ENCODE measurements at regions not wholly inside any gene's neighbourhood (a gene's known extent, or its start where the extent isn't known, plus 50 kb on each side); places are given as distances from the start of the nearest gene placed in this dataset.

GRCh38 chr12:5262885-5263284 is 169.0 kb upstream of the NTF3 start:
- no peak overlapping the region for H3K4me3 ChIP-seq
- no peaks in the 10 kb centered on the region for H3K36me3 ChIP-seq
- H3K27ac ChIP-seq: no peak overlapping the region
- TF ChIP-seq CTCF (IDR thresholded peaks at IDR 0.05): no peak
- no peaks in the 10 kb centered on the region for H3K4me1 ChIP-seq
- DNase-seq (ENCODE audit: low spot score in 2 of 2): no peak
- H3K9me3 ChIP-seq: no peaks in the 10 kb centered on the region
- no peaks in the 10 kb centered on the region for H3K27me3 ChIP-seq
- intact Hi-C loops (cut with DNase I): no loop called here

DNA sequence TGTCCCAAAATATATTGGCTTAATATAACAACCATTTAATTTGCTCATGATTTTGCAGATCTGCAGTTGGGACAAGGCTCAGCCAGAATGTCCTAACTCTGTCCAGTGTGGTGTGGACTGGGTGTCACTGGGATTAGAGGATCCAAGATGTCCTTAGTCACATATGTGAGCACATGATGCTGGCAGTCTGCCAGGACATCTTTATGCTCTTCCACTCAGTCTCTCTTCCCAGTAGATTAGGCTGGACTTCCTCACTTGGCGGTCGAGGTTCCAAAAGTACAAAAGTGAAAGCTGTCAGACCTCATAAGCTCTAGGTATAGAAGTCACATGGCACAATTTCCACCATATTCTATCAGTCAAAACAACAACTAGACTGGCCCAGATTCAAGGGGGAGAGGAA is 167.9 kb upstream of the NTF3 start:
- no peak for TF ChIP-seq CTCF (IDR thresholded peaks at IDR 0.05)
- no peaks in the 10 kb centered on the region for H3K27me3 ChIP-seq
- H3K27ac ChIP-seq: no peak overlapping the region
- no peak for DNase-seq (ENCODE audit: low spot score in 2 of 2)
- intact Hi-C loops (cut with DNase I): no loop called here
- no peaks in the 10 kb centered on the region for H3K4me1 ChIP-seq
- no peak overlapping the region for H3K4me3 ChIP-seq
- H3K36me3 ChIP-seq: no peaks in the 10 kb centered on the region
- no peaks in the 10 kb centered on the region for H3K9me3 ChIP-seq

DNA sequence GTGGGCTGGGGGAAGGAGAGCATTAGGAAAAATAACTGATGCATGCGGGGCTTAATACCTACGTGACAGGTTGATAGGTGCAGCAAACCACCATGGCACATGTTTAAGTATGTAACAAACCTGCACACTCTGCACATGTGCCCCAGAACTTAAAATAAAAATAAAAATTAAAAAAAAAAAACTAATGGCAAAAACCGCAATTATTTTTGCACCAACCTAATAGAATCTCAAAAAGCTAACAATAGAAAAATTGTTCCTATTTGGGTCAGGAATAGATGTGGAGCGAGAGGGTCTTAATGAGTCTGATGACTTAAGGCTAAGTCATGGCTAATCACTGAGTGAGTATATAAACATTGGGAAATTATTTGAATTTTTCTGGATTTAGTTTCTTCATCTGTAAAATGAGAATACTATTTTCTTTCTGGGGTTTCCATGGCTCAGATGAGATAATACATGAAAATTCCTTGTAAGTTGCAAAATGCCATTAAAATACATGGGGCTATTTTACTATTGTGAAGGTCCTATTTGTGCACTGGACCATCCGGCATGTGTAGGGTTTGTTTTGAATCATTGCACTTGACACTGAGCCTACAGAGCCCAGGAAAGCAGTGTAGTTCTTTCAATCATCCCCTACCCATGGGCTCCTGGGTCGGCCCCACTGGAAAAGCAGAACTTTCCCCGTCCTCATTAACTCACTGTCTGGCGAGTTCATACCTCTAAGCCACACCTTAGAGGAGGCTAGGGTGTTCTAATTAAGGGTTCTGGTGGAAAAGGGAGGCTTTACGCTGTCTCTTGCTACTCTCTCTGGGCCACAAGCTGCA is 164.1 kb upstream of the NTF3 start:
- no peak for DNase-seq (ENCODE audit: low spot score in 2 of 2)
- H3K36me3 ChIP-seq: no peaks in the 10 kb centered on the region
- intact Hi-C loops (cut with DNase I): no loop called here
- H3K27ac ChIP-seq: no peak overlapping the region
- no peak for TF ChIP-seq CTCF (IDR thresholded peaks at IDR 0.05)
- H3K4me3 ChIP-seq: no peak overlapping the region
- no peaks in the 10 kb centered on the region for H3K27me3 ChIP-seq
- H3K9me3 ChIP-seq: no peaks in the 10 kb centered on the region
- no peaks in the 10 kb centered on the region for H3K4me1 ChIP-seq

DNA sequence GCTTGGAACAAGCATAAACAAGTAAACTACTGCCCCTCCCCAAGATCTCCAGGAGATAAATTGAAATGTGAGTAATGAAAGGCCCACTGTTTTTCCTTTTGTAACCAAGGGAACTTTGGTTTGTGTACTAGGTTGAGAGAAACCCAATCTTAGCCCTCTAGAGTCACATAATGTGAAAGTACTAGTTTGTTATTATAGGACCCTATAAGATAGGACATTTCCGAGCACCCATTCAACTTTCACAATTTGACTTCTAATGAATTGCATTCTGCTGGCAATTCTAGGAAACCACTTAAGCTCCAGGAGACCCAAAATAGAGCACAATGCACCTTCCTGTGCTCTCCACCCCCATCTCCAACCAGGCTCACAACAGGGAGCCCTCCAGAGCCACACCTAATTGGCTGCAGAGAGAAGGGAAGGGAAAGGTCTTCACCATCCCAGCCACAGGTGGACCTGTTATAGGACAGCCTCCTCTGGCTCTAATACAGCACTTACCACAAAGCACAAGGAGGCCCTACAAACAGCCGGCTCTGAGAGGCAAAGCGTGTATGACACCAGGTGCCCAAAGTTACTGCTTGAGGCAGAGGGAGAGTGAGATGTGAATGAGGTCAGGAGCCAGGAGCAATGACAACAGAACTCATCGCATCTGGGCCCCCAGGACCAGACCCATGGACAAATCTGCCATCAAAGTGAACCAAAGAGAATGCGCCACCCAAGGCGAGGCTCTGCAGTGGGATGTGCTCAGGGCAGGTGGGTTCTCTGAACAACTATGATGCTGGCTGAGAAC is 163.3 kb upstream of the NTF3 start:
- Histone ChIP-seq H3K9me3 (no peaks in the 10 kb centered on the region), H3K4me1 (no peaks in the 10 kb centered on the region), H3K4me3 (no peak overlapping the region), H3K27me3 (no peaks in the 10 kb centered on the region), H3K27ac (no peak overlapping the region), H3K36me3 (no peaks in the 10 kb centered on the region)
- no peak for TF ChIP-seq CTCF (IDR thresholded peaks at IDR 0.05)
- intact Hi-C loops (cut with DNase I): no loop called here
- DNase-seq (ENCODE audit: low spot score in 2 of 2): no peak

DNA sequence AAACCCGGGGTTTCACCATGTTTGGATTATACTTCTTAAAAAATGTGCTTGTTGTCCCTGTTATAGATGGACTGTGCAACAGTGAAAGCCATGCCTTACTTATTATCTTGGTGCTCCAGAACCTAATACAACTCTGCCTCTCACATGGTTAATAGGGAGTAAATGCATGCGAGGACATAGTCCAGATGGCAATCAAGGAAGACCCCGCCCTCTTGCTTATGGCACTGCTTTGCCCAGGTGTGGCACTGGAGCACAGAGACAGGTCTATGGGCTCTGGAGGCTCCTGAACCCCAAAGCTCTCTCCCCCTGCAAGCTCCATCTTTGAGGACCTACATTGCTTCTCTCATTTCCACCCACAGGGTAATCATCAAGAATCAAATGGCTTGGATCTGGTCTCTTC is 162.1 kb upstream of the NTF3 start:
- no peak overlapping the region for H3K4me3 ChIP-seq
- intact Hi-C loops (cut with DNase I): no loop called here
- H3K36me3 ChIP-seq: no peaks in the 10 kb centered on the region
- no peak for TF ChIP-seq CTCF (IDR thresholded peaks at IDR 0.05)
- no peak for DNase-seq (ENCODE audit: low spot score in 2 of 2)
- H3K4me1 ChIP-seq: no peaks in the 10 kb centered on the region
- H3K9me3 ChIP-seq: no peaks in the 10 kb centered on the region
- no peak overlapping the region for H3K27ac ChIP-seq
- H3K27me3 ChIP-seq: no peaks in the 10 kb centered on the region

Measured in ascending aorta (tissue), 2 donors.